ENCODE measurements at regions not wholly inside any gene's neighbourhood (a gene's known extent, or its start where the extent isn't known, plus 50 kb on each side); places are given as distances from the start of the nearest gene placed in this dataset.

- no peak overlapping the region for H3K4me3 ChIP-seq (ENCODE audit: low read depth, low read length, poor library complexity, severe bottlenecking)
- POLR2A ChIA-PET (ENCODE audit: low non-redundant PET), result no interaction called here
- H3K36me3 ChIP-seq (ENCODE audit: insufficient read depth, low read length, poor library complexity, severe bottlenecking), result no peaks in the 10 kb centered on the region
- intact Hi-C loops (cut with micrococcal nuclease; ENCODE audit: unreplicated experiment), result no loop called here
- no peaks in the 10 kb centered on the region for H3K4me1 ChIP-seq (ENCODE audit: insufficient read depth, low read length, poor library complexity, severe bottlenecking)
- H3K9me3 ChIP-seq (ENCODE audit: low read depth, low read length, poor library complexity, severe bottlenecking), result no peaks in the 10 kb centered on the region
- TF ChIP-seq EZH2 (IDR thresholded peaks at IDR 0.05; ENCODE audit: borderline replicate concordance, low read depth, low read length, poor library complexity, severe bottlenecking) (no peak), CTCF (conservative IDR thresholded peaks at IDR 0.05; ENCODE audit: low read depth, low read length) (no peak)
- BruUV-seq (replicated peaks), result no TSS peak
- CTCF ChIA-PET, result no interaction called here
- no peaks in the 10 kb centered on the region for H3K27me3 ChIP-seq (replicated peaks; ENCODE audit: insufficient read depth, low read depth, low read length, poor library complexity)
- DNase-seq (ENCODE audit: low spot score), result no peak
- no peak overlapping the region for H3K27ac ChIP-seq (ENCODE audit: low read depth, low read length, poor library complexity, severe bottlenecking)
Measured at GRCh38 chr10:6364893-6365292, 162.2 kb downstream of the PFKFB3 start.

- intact Hi-C loops (cut with micrococcal nuclease; ENCODE audit: unreplicated experiment), result no loop called here
Measured at GRCh38 chr10:6365384-6365783, 162.7 kb downstream of the PFKFB3 start.

More at GRCh38 chr10:6365384-6365783, 162.7 kb downstream of the PFKFB3 start:
- no TSS peak for BruUV-seq (replicated peaks)
- no peaks in the 10 kb centered on the region for H3K27me3 ChIP-seq (replicated peaks; ENCODE audit: insufficient read depth, low read depth, low read length, poor library complexity)
- TF ChIP-seq EZH2 (IDR thresholded peaks at IDR 0.05; ENCODE audit: borderline replicate concordance, low read depth, low read length, poor library complexity, severe bottlenecking) (no peak), CTCF (conservative IDR thresholded peaks at IDR 0.05; ENCODE audit: low read depth, low read length) (no peak)
- H3K27ac ChIP-seq (ENCODE audit: low read depth, low read length, poor library complexity, severe bottlenecking), result no peak overlapping the region
- ChIA-PET CTCF (no interaction called here), POLR2A (ENCODE audit: low non-redundant PET) (no interaction called here)
- H3K4me3 ChIP-seq (ENCODE audit: low read depth, low read length, poor library complexity, severe bottlenecking), result no peak overlapping the region
- H3K36me3 ChIP-seq (ENCODE audit: insufficient read depth, low read length, poor library complexity, severe bottlenecking), result no peaks in the 10 kb centered on the region
- H3K4me1 ChIP-seq (ENCODE audit: insufficient read depth, low read length, poor library complexity, severe bottlenecking), result no peaks in the 10 kb centered on the region
- no peak for DNase-seq (ENCODE audit: low spot score)
- no peaks in the 10 kb centered on the region for H3K9me3 ChIP-seq (ENCODE audit: low read depth, low read length, poor library complexity, severe bottlenecking)
